ENCODE measurements at regions not wholly inside any gene's neighbourhood (a gene's known extent, or its start where the extent isn't known, plus 50 kb on each side); places are given as distances from the start of the nearest gene placed in this dataset.
A peak's percentile ranks its signal among the peaks of the same experiment; 100 is the strongest.
"Not testable (repeated sequence)": the region's sequence is repeated elsewhere in the genome, so short reads cannot be mapped to it uniquely, and the experiment has no call there.

GRCh38 chr6:27854421-27854820 lies 57.8 kb downstream of the OR2B2 start:
- no peak for DNase-seq

GRCh38 chr6:27851440-27851839 lies 60.8 kb downstream of the OR2B2 start:
- no peak for DNase-seq

GRCh38 chr6:27849001-27849400 lies 63.2 kb downstream of the OR2B2 start:
- not testable (repeated sequence) for DNase-seq

GRCh38 chr6:27847706-27848105 lies 64.5 kb downstream of the OR2B2 start:
- no peak for DNase-seq

- DNase-seq, result no peak
Measured at GRCh38 chr6:27840572-27840971, 71.6 kb downstream of the OR2B2 start.

- DNase-seq, result peak; percentile 33
Measured at GRCh38 chr6:27839626-27840475, 72.3 kb downstream of the OR2B2 start.

- DNase-seq, result peak; percentile 21
Measured at GRCh38 chr6:27838945-27839625, 73.1 kb downstream of the OR2B2 start.

- peak; percentile 98 for DNase-seq
Measured at GRCh38 chr6:27838058-27838944, 73.9 kb downstream of the OR2B2 start.

GRCh38 chr6:27837625-27838057 lies 74.6 kb downstream of the OR2B2 start:
- no peak for DNase-seq

GRCh38 chr6:27836783-27837624 lies 75.2 kb downstream of the OR2B2 start:
- DNase-seq, result peak; percentile 77

GRCh38 chr6:27836141-27836782 lies 75.9 kb downstream of the OR2B2 start:
- no peak for DNase-seq

- no peak for DNase-seq
Measured at GRCh38 chr6:27834879-27835549, 77.2 kb downstream of the OR2B2 start.

- DNase-seq, result no peak
Measured at GRCh38 chr6:27834384-27834783, 77.8 kb downstream of the OR2B2 start.

GRCh38 chr6:27831434-27832081 lies 80.6 kb downstream of the OR2B2 start:
- DNase-seq, result peak; percentile 93

- DNase-seq, result peak; percentile 67
Measured at GRCh38 chr6:27830600-27831433, 81.4 kb downstream of the OR2B2 start.

GRCh38 chr6:27830212-27830599 lies 82.0 kb downstream of the OR2B2 start:
- no peak for DNase-seq

- no peak for DNase-seq
Measured at GRCh38 chr6:27829453-27830211, 82.6 kb downstream of the OR2B2 start.

- DNase-seq, result not testable (repeated sequence)
Measured at GRCh38 chr6:27827477-27827876, 84.7 kb downstream of the OR2B2 start.

- DNase-seq, result not testable (repeated sequence)
Measured at GRCh38 chr6:27826612-27826985, 85.6 kb downstream of the OR2B2 start.
